HG03064 (cell line): ENCODE measurements at regions not wholly inside any gene's neighbourhood (a gene's known extent, or its start where the extent isn't known, plus 50 kb on each side); places are given as distances from the start of the nearest gene placed in this dataset.
A peak's percentile ranks its signal among the peaks of the same experiment; 100 is the strongest.

Source experiments
- ATAC-seq: cut with Tn5 transposase; IDR thresholded peaks from one replicate; pipeline ENCODE4 v1.9.1; 2021; ENCODE audit warnings: low read depth; ENCODE audit not compliant: unreplicated experiment

DNA sequence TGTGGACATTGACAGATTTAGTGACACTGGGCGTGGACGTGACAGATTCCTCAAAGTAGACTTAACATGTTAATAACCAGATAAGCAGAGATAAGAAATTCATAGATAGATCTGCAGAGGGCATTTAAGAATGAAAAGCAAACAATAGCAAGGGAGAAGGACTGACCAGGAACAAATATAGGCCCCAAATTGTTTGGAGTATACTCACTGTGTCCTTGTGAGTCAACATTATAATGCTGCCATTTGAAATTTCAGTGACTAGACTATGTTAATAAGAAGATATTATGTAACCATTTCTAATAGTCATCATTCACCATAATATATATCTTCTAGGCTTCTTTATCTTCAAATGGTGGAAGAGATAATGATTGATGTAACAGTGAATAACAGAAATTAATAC, 78.1 kb upstream of the SLC38A11 start:
- no peak for ATAC-seq

DNA sequence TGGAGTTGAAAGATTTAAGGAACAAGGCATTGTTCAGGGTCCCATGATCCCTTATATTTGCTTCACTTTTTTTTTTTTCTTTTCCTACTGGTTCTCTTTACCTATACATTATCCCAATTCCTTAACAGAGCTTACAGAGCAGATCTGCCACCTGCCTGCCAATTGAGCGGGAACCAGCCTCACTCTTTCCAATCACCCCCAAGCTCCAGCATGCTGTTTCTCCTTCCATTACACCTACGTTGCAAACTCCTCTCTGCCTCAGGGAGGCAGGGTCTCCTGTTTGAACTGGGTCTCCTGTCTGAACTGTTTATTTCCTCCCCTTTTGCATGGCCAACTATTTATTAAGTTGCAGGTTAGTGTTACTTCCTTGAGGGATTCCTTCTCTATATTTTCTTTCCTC, 77.2 kb upstream of the SLC38A11 start:
- ATAC-seq, result no peak

DNA sequence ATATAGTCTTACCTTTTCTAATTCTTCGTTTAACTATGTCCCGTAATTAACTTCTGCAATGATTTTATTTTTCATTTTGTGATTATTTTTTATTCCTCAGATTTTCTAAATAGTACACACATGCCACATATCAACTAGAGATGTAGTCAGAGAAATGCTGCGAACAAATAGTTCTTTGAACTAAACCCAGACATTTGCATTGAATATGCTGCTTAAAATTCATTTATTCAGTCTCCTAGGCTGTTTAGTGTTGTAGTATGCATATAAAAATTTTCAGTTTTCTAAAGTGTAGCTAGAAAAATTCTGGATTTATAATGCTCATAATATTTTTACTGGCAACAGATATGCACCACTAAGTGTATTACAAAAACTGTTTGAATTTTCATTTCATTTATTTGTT, 68.9 kb upstream of the SLC38A11 start:
- ATAC-seq, result no peak

DNA sequence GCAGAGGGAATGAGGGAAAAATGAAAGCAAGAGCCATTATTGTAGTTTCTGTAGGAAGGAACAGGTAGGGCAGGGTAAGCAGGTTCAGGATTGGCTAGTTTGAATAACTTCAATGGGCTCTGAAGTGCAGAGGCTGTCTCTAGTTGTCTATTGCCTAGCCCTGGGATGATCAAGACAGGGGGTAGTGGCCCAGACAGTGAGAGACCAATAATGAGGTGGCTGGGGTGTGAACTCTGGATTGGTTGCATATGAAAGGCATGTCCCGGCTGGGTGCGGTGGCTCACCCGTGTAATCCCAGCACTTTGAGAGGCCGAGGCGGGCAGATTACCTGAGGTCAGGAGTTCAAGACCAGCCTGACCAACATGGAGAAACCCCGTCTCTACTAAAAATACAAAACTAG, 67.5 kb upstream of the SLC38A11 start:
- ATAC-seq, result no peak

DNA sequence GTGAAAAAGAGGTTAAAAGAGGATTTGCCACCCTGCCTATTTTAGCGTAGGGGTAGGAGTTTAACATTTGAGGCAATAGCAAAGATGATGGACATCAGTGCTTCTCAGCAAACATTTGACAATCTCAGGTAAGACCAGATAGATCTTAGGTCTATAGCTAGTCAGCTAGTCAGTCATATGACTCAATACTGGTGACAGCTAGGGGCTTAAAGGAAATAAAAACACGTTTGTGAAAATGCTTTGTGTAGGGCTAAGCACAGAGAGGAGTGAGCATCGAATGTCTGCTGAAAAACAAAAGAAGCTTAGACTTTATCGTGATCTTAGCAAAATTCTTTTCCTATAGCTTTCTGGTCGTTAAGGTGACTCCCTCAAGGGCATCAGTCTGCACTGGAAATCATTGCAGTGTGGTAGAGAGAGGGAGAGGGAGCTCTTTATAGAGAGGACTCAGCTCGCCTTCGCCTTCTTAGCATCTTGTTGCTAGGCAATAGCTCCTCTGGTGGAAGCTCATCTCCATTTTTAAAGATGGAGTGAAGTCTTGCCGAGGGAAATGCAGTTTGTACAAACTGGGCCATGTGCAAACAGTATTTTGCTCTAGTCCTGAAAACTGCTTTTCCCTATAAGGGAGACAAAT, 62.8 kb upstream of the SLC38A11 start:
- ATAC-seq, result no peak

DNA sequence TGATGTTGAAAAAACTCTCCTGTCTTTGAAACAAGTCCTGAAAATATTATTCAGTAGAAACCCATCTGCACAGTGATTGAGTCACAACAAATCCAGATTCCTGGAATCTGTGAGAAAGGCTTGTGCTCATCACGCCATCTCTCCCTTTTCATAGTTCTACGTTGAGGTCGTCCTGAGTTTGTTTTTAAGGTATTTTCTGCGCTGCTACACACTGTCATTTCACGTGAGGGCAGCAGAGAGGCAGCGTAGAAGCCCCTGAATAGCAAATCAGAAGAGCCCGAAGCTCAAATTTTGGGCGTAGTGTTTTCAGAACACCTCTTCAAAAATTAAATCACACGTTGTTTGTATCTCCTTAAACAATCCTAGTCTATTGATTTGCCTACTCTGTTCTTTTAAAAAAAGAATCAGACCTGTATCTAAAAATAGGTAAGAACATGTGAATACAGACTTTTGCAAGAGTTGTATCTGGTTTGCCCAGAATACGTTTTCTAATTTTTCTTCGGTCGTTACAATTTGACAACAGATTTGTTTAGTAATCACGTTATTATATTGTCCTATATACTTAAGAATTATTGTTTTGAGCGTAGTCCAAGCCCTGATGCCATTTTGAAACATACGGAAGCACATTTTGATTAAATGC, 61.6 kb upstream of the SLC38A11 start:
- peak; percentile 54 for ATAC-seq

DNA sequence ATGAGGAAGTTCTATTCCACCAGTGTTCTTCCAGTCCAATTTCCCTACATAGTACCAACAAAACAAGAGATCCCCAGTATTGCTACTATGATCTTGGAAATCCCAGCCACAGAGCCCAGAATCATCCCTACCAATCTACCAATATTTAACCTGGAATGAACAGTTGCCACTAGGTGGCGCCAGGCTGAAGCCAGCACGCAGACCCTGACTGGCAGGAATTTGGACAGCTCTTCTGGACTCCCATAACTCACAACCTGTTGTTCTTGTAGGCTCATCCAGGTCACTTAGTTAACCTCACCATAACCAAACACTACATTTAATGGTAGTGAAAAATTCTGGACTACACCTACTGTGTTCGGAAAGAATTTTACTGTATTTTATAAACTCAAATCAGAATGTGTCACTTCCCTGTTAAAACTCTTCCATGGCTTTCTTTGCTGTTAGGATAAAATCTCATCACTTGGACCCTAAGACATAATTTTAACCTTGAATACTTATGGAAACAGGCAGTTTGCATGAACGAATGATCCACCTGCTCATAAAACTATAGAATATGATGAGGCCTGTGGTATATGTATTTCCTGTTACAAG, 59.8 kb upstream of the SLC38A11 start:
- no peak for ATAC-seq

DNA sequence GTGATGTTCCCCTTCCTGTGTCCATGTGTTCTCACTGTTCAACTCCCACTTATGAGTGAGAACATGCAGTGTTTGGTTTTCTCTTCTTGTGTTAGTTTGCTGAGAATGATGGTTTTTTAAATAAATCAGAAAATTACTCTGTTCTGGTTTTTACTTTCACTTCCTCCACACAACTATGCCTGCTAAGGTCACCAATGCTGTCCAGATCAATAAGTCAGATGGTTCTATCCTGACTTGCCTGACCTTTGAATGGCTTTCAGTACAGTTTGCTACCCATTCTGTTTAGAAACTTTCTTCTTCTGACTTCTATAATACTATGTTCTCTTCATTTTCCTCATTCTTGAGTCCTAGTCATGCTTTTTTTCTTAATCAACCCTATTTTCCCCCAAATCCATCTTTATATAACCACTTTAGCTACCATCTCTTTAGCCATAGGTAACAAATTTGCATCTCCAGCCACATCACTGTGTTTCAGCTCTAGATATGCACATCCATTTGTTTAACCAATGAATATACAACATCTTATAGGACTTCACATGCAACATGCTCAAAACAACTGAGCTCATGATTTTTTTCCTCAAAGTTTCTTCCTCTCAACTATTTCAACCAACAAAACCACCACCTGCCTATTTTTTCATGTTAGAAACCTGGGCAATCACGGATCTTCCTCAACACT, 58.8 kb upstream of the SLC38A11 start:
- ATAC-seq, result no peak

DNA sequence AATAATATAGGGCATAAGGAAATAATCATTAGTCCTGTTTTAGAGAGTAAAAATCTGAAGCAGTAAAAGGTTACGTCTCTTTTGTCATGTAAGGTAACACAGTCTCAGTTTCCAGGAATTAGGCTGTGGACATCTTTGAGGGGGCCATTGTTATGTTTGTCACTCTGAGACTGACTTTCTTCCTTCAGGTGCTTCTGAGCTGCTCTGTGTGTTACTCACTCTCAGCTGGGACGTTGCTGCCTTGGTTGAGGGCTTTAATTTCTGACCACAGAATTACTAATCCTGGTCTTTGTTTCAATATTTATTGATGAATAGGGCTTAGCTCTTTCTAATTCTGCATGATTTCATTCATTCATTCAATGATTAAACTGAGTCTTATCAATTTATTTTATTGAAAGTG, 55.9 kb upstream of the SLC38A11 start:
- ATAC-seq, result no peak

DNA sequence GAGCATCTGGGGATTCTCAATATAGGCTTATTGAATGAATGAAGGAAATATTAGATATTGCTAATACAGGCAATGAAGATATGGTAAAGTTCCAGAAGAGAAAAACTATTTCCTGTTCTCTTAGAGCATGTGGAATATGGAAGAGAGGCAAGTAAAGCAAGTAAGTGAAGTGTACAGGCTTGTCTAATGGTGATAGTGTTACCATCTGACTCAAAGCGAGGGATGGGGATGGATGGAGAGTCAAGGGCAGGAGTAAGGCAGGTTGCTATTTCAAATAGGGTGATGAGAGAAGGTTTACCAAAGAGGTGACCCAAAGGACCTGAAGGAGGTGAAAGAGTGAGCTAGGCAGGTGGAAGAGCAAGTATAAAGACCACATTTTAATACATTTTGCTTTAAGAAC, 55.2 kb upstream of the SLC38A11 start:
- ATAC-seq, result no peak

DNA sequence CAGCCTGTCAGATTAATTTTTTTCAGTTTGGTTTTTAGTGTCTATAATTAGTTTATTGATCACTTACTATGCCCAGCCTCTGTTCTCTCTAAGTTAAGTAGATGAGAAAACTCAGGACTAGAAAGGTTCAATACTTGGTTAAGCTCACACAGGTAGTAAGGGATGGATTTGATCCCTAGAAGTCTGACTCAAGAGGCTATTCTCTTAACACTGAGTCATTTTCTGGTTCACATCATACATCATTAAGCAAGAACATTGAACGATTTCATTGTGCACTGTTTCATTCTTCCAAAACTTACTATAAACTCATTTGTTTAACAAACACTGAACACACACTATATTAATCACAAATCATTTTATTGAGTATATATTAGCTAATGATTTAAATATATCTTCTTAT, 54.1 kb upstream of the SLC38A11 start:
- ATAC-seq, result no peak

DNA sequence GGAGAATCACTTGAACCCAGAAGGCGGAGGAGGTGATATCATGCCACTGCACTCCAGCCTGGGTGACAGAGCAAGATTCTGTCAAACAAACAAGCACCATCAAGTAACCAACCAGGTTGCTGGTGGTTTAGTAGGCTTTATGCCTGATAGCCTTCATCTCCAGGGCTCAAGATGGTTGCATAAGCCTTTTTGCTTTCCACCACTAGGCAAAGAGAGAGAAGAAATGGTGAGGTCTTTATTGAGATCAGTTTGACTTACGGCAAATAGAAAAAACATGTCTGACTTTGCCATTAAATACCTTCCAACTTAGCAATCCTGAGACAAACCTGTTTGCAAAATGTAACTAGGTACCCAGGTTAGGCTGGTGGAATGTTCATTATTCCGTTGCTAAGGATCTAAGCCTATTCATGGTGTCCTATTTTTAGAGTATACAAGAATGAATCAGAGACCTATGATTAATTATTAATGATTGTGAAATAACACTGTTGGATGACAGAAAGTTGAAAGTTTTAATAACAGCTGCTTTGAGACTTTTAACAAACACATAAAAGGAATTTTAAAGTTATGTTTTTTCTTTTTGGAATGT, 53.5 kb upstream of the SLC38A11 start:
- ATAC-seq, result no peak

DNA sequence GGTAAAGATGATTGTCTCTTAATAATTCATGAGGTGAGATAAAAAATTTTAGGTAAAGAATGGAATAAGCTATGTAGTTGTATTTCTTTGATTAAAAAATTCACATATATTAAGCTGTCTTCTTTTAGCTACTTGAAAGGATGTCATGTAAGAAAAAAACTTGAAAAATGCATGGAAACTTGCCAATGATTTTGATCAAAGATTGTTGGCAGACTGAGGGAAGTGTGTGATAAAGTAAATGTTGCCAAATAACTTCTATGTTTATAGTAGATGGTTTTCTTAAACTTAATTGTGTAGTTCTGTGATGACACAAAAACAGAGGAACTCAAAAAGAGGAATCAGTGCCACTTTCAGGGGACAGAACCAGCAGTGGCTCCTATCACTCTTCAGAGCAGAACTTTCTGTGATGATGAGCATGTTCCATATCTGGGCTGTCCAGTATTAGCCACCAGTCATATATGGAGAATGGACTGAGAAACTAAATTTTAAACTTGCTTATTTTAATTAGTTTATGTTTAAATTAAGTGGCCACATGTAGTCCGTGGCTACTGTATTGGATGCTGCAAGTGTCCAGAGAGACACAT, 51.9 kb upstream of the SLC38A11 start:
- ATAC-seq, result no peak
